ENCODE measurements at regions not wholly inside any gene's neighbourhood (a gene's known extent, or its start where the extent isn't known, plus 50 kb on each side); places are given as distances from the start of the nearest gene placed in this dataset.

- no peak for TF ChIP-seq CTCF (IDR thresholded peaks at IDR 0.05; ENCODE audit: borderline replicate concordance, insufficient read depth, low read depth, low read length)
- no peak overlapping the region for H3K4me3 ChIP-seq (ENCODE audit: low read depth, low read length)
Measured at GRCh38 chr2:181264441-181264840, 192.7 kb upstream of the ITGA4 start.

- no peak for TF ChIP-seq CTCF (IDR thresholded peaks at IDR 0.05; ENCODE audit: borderline replicate concordance, insufficient read depth, low read depth, low read length)
- H3K4me3 ChIP-seq (ENCODE audit: low read depth, low read length) = no peak overlapping the region
Measured at GRCh38 chr2:181266614-181267013, 190.6 kb upstream of the ITGA4 start.

- TF ChIP-seq CTCF (IDR thresholded peaks at IDR 0.05; ENCODE audit: borderline replicate concordance, insufficient read depth, low read depth, low read length) = no peak
- H3K4me3 ChIP-seq (ENCODE audit: low read depth, low read length) = no peak overlapping the region
Measured at GRCh38 chr2:181268174-181268867, 188.9 kb upstream of the ITGA4 start.

DNA sequence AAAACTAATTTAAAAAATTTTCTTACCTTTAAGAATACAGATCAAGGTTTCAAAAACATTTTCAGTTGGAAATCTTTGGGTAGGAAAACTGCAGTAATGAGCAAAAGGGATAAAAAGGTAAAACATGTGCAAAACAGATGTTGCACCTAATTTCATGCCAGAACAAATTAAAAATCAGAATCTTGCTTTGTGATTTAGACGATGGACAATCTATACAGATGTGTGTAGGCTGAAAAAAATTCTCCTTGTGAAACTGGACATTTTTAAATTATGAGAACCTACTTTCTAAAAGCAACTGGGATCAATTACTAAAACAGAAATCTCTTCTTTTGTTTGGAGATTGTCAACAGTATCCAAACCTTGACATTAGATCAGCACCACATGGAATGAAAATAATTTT, 183.2 kb upstream of the ITGA4 start:
- H3K4me3 ChIP-seq (ENCODE audit: low read depth, low read length) = no peak overlapping the region
- no peak for TF ChIP-seq CTCF (IDR thresholded peaks at IDR 0.05; ENCODE audit: borderline replicate concordance, insufficient read depth, low read depth, low read length)

DNA sequence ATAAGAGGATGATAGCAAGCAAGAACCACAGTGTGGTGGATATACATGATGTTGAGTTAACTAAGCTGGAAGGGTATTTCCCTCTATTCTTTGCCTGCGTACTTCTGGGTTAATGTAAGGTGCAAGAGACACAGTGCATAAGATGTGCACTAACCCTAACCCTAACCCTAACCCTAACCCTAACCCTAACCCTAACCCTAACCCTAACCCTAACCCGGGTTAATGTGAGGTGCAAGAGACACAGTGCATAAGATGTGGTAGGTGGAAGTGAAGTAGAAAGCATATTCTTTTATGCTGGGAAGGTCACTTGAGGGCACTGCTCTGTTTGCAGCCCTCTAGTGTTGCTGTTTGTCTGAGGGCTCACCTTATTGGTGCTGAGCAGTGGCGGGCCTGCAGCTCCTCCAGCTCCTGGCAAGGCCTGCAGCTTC, 181.5 kb upstream of the ITGA4 start:
- no peak overlapping the region for H3K4me3 ChIP-seq (ENCODE audit: low read depth, low read length)
- no peak for TF ChIP-seq CTCF (IDR thresholded peaks at IDR 0.05; ENCODE audit: borderline replicate concordance, insufficient read depth, low read depth, low read length)

DNA sequence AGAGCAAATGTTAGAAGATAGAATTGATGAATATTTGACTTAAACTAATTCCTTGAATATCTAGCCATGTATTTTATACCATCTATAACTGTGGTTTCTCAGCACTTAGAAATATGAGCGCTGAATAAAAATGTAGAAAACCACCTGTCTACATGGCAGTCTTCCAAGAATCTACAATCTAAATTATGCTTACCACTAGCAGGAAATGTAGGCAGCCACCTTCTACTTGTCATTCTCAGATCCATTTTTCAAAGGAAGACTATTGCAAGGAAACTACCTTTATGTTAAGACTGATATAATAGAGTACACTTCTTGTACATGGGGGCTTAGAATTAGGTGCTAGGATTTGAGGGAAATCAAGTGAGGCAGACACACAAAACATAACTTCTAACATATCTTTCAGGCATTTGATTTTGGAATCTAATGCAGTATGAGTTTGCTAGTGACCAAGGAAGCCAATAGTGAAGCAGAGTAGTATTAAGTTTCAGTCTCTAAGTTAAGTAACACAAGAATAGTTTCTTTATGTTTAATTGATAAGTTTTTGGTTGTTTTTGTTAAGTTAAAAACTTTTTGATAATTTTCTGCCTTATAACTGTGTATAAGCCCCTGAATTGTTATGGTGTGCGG, 175.9 kb upstream of the ITGA4 start:
- no peak overlapping the region for H3K4me3 ChIP-seq (ENCODE audit: low read depth, low read length)
- TF ChIP-seq CTCF (IDR thresholded peaks at IDR 0.05; ENCODE audit: borderline replicate concordance, insufficient read depth, low read depth, low read length) = no peak

- no peak for TF ChIP-seq CTCF (IDR thresholded peaks at IDR 0.05; ENCODE audit: borderline replicate concordance, insufficient read depth, low read depth, low read length)
- no peak overlapping the region for H3K4me3 ChIP-seq (ENCODE audit: low read depth, low read length)
Measured at GRCh38 chr2:181285116-181285515, 172.1 kb upstream of the ITGA4 start.

All from GM12875 (cell line).